Limb (tissue), 2 donors: ENCODE measurements at regions not wholly inside any gene's neighbourhood (a gene's known extent, or its start where the extent isn't known, plus 50 kb on each side); places are given as distances from the start of the nearest gene placed in this dataset.

Experiments used
- DNase-seq, 2 donors: peaks; one replicate each; pipeline ENCODE4 v3.0.0-alpha.2; 2016; ENCODE audit errors: extremely low spot score in 2 of 2

DNA sequence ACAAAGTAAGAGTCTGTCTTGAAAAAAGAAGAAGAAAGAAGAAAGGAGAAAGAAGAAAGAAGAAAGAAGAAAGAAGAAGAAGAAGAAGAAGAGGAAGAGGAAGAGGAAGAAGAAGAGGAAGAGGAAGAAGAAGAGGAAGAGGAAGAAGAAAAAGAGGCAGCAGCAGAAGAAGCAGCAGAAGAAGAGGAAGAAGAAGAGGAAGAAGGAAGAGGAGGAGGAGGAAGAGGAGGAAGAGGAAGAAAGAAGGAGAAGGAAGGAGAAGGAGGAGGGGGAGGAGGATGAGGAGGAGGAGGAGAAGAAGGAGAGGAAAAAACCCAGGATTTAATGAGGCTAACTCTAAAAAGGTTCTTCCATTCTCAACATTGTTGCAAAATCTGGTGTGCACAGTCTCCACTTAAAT is 95.4 kb upstream of the PDE10A start:
- DNase-seq = no peak

DNA sequence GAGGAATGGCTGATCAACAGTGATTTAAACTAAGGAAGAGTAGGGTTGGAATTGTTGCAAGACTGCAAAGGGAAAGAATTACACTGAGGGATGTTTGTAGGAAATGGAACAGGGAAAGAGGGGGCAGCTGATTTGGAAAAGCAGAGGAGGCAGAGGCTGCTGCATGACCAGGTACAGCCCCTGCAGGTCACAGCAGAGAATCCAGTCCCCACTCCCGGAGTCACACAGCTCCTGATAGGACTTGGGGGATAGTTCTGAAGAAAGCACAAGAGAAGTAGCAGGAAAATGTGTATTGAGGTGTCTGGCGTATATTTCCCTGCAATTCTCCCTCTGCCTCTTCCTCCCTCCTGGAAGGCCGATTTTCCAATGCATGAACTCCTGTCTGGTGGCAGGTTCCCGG is 92.5 kb upstream of the PDE10A start:
- DNase-seq = no peak

DNA sequence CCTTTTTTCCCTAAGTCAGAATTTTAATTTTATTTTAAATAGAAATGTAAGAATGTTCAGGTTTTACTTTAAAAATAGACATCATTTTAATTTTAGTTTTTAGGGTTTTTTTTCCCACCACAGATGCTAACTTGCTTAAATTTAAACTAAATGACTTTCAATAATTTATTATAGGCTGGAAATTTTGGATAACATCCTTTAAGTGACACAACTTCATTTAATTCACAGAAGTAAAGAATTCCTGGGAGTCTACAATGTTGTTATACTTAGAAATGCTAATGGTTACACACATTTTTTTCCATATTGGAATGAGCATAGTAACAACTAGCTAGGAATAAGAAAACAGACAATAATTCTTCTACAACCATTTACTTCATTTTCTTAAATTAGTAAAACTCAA is 90.5 kb upstream of the PDE10A start:
- DNase-seq = no peak

DNA sequence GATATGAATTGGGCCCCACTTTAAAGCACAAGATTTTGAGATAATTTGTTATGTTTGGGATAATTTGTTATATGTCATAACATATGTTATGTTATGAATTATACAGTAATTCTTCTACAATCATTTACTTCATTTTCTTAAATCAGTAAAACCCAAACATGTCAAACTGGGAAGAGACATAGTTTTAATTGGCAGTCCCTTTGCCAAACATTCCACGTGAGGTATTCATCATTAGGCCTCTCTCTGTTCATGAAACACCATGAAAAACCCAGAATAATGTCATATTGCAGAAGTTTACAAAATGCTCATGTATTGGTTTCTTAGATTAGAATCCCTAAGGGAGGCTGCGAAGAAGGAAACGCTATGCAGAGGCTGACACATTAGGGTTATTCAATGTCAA is 89.4 kb upstream of the PDE10A start:
- no peak for DNase-seq

DNA sequence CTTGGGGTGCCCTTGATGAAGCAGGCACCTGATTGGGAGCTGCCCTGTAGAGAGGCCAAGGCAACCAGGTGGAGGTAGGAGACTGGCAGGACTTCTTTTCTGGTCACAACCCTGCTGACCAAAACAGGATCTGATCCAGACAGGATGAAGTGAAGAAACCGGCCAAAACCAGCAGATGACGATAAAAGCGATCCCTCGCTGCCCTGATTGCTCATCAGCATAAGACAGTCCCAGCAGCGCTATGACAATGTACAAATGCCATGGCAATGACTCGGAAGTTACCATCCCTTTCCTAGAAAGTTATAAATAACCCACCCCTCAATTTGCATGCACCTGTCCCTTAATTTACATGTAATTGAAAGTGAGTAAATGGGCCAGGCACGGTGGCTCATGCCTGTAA is 88.4 kb upstream of the PDE10A start:
- no peak for DNase-seq

DNA sequence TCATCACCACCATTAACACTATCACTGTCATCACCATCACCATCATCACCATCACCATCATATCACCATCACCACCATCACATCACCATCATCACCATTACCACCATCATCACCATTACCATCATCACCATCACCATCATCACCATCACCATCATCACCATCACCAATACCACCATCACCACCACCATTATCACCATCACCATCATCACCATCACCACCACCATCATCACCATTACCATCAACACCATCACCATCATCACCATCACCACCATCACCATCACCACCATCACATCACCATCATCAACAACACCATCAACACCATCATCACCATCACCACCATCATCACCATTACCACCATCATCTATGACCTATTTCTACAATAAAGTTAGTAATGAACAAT is 86.1 kb upstream of the PDE10A start:
- DNase-seq = no peak

DNA sequence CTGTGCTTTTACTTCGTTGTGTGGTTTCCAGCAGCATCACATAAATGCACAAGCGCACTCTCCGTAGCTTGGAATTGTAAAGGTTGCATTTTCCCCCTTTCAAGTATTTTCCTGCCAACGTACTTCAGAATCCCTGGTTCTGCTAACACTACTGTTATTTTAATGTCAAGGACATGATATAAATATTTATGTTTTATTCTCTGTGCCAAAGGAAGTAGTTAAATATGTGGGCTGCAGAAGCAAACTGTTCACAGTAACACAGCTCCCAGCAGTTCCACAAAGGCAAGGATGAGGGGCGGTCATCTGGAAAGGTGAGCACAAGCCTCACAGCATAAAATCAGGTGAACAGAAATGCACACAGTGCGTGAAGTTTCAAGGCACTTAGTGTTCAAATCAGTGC is 85.3 kb upstream of the PDE10A start:
- DNase-seq = no peak

DNA sequence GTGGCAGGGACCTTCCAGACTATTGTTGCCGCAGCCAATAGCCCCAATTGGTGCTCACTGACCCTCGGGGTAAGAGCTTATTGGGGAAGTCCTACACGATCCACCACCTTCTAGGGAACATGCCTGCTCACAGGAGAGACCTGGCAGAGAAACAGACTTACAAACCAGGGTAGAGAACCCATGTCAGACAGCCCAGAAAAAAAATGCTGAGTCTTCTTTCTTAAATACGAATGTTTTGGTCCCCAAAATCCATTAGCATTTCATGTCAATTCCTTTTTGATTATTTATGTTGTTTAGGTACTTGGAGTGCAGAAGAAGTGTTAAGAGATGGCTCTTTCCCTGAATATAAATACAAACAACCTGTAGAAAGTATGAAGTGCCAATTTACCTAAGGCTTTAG is 84.9 kb upstream of the PDE10A start:
- DNase-seq = no peak

DNA sequence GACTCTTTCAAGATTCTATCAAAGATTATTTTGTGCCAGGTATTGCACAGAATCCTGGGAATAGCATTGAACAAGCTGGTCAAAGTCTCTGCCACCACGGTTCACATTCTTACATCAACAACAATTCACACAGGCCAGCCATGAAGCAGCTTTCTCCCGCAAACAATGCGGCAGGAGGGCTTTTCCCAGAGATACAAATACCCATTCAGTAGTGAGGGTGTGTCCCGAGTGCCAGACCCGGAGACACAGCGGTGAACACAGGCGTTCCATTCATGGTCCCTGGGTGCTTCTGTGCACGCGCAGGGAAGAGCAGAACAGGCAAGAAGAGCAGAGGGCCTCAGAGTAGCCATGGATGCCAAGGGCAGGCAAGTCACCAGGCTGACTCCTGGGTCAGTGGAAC is 83.3 kb upstream of the PDE10A start:
- DNase-seq = no peak

DNA sequence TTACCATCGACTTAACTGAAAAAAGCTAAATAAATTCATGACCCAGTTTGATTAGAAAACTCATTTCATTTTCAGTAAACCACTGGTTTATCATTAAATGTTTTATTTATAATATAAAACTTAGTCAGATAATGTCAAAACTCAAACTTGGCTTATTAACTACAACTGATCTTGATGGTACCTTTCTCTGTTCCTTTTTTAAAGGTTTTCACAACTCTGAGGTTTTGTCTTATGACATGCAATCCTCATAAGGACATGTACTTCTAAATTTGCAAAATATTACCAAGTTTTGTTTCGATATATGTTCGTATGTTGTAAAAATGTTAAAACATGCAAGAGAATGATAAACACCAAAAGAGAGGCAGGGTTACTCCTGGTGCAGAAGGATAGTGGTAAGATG is 82.5 kb upstream of the PDE10A start:
- no peak for DNase-seq

DNA sequence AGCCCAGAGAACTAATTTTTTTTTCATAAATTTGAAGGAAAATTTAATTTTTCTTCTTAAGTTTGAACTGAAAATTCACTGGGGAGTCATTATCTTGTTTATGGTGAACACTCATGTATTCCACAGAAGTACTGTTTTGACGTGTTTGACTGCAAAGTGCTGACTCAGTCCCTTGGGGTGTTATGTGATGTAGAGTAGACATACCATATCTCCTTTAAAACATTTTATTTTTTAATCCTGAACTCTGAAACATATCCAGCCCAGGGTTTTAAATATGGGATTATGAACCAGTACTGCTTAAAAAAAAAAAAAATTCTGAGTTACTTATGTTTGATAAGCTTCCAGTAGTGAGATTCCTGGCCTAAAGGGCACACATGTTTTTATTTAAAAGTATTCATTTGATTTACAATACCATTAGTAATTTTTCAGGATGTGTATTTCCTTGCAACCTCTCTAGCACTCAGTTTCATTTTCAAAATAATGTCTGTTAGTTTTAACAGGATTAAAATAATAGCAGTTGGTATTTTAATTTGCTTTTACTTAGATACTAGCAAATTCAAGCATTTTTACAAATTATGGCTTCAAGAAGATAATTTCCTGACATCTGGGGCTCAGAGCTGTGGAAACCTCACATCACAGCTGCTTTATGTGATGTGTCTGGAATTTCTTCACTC is 81.7 kb upstream of the PDE10A start:
- no peak for DNase-seq

DNA sequence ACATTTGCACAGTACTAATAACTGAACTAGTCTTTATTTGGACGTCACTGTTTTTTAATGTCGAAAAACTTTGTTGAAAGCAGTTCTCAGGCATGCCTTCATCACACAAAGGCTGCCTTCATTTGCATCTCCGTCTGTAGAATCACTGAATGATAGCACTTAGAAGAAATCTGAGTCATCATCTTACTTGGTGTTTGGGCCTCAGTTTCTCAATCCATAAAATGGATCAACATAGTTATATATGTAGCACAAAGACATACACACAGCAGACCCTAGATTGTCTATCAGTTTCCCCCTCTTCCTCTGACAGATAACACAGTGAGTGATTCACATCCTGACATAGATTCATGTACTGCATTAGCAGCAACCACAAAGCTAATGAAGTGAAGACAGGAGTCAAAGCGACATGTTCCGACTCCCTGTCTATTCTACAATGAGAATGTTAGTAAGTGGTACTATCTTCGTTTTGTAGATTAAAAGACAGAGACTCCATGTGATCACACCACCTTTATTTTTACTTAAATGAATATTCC is 80.4 kb upstream of the PDE10A start:
- DNase-seq = no peak

DNA sequence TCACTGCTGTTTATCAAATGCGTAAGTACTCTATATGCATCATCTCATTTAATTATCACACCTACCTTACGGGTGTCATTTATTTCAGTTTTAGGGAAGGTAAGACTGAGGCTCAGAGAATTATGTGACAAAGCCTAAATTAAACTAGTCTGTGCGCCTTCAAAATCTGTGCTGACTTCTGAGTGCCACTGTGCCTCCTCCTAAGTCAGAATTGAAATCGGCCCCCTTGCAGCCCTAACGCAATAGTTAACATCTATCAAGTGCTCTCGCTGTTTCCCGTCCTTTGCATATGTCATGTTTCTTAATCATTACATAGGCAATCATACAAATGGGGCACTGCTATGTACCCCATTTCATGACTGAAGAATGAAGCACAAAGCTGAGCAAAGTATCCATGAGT is 79.0 kb upstream of the PDE10A start:
- DNase-seq = no peak

DNA sequence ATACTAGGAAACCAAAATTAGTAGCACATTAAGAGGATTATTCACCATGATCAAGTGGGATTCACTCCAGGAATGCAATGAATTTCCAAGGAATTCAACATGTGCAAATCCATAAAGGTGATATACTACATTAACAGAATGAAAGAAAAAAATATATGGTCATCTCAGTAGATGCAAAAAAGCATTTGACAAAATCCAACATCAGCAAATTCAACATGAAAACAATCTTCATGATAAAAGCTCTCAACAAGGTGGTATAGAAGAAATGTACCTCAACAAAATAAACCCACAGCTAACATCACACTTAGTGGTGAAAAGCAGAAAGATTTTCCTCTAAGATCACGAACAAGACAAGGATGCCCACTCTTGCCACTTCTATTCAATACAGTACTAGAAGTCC is 74.4 kb upstream of the PDE10A start:
- no peak for DNase-seq

DNA sequence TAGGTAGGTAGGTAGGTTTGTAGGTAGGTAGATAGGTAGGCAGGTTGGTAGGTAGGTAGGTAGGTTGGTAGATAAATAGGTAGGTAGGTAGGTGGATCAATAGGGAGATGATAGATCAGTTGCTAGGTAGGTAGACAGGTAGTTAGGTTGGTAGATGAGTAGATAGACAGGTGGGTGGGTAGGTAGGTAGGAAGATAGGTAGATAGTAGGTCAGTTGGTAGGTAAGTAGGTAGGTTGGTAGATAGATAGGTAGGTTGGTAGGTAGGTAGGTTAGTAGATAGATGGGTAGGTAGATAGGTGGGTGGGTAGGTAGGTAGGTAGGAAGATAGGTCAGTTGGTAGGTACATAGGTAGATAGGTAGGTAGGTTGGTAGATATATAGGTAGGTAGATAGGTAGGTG is 72.0 kb upstream of the PDE10A start:
- DNase-seq = no peak

DNA sequence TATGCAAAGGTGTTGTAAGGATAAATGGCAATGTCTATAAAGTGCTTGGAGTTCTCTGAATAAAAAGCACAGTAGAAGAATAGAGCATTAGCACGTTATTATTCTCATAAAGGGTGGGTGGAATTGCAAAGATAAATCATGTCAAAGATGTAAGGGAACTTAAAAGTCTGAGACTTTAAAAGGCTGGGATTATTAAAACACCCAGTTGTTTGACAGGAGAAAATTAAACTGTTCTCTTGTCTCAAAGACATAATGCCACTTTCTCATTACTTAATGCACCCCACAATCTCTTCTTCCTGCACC is 70.4 kb upstream of the PDE10A start:
- DNase-seq = no peak

DNA sequence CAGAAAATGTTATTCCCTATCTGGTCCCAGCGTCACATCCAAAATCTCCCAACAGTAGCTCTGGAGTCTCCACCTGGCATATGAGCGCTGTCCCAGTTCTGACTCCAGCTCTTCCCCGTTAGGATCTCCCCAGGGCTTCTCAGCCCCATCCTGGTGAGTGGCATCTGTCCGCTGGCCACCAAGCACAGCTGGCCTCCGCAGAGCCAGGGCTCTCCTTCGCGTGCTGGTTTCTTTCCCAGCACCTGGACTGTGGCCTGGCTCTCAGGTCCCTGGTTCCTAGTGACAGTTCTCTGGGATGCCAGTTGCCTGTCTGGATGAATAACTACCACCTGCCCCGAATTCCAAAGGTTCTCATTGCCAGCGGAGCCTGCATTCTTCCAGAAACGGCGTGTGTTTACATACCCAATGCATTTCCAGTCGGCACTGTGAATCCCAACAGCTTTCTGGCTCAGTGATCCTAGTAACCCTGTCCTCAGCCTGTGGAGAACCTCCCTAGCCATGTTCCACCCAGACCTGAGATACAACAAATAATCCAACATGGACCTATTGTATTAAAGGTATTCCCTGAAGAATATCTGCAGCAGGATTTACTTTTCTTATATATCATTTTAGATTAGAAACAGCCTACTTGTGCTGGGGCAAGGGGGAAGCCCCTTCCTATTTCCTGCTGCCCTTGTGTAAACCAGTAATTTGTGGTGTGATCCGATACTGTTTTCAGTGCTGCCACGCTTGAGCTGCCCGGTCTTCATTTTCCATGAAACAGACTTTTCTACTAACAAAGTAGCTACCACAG is 69.9 kb upstream of the PDE10A start:
- DNase-seq = no peak

DNA sequence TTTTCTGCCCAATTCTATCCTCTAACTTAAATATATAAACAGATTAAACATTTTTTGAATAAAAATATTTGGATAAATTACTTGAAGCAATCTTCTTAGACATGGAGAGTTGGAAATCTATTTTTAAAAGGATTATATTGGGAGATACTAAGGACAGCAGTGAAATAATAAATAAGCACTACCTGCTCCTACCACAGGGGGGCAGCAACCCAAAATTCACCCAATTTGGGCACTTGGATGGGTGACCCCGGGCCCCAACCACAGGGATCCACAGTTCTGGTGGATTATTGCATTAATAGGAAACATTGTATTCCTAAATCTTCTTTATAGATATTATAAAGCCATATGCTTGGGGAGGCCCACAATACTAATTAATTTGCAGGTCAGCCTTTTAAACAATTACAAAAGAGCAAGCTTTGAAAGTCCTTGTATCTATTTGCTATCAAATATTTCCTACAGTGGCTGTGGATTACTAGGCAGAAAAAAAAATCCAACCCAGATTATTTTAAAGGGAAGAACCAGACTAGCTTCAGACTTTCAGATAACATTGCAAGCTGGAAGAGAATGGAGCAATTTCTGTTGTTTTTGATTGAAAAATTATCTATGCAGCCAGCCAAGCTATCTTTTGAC is 66.4 kb upstream of the PDE10A start:
- DNase-seq = no peak

DNA sequence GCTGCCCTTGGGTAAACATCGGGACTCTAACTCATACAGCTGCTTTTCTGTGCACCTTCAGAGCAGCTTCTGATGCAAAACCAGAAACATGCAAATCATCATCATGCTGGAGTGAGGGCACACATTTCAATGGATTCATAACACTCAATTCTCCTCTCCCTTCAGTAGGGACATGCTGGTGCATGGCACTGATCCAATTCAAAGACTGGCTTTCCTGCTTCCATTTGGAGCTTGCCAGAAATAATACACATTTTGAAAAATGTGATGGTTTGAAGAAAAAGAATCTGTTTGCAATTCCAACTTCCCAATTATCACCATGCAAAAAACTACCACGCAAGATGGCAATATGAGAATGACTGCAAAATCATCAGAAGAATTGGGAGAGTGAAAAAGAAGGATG is 65.2 kb upstream of the PDE10A start:
- DNase-seq = no peak

DNA sequence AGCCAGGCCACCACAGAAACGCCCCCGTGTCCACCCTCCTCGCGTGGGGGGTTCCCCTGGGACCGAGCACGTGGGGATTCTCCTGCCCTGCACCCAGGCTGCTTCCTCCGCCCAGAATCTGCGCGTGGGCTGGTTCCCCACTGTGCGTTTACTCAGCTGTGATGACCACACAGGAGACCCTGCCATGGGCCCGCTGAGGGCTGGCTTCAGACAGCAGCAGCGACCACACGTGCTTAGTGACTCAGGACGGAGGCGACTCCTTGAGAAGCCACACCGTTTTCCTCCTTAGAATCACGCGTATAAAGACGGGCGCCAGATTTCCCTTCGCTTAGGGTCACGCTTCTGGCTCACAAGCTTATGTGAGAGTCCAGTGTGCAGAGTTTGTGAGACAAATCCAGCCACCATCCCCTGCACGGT is 63.9 kb upstream of the PDE10A start:
- DNase-seq = no peak

DNA sequence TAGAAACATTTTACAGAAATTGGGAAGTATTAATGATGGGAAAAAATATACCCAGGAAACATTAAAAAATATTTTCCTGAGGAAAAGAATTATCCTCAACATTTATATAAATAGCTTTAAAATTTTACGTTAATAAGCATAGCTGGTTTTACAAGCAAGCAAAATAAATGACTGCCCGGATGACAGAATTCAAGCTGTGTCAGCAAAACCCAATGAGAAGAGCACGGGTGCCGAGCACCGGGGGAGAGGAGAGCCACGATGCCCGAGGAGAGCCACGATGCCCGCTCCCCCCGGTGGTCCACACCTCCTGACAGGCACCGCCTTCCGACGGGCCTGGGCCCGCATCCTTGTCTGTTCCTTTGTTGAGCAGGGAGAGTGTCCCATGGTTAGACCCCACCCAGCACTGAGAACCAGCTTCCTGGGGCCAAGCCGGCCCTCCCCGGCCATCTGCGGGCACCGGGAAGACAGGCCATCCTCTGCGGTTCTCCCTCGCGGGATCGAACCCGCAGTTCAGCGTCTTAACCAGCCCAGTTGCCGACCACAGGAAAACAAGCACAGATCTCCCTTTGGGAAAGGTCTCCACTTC is 63.3 kb upstream of the PDE10A start:
- no peak for DNase-seq

DNA sequence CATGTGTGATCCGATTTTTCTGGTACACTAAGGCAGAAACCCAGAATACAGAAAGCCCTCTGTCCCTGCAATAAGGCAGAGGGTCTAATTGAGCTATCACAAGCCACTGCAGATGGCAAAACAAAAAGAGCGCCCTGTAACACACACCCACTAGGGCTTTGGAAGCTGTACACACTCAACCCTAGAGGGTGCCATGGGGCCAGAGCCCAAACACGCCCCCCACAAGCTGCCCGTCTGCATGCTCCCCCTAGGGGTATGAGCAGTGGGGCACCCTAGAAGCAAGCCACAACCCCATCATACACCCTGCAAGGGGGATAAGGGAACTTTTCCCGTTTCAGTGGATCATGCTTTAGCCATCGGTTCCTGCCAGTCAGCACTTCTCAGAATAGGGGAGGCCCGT is 62.2 kb upstream of the PDE10A start:
- DNase-seq = no peak

DNA sequence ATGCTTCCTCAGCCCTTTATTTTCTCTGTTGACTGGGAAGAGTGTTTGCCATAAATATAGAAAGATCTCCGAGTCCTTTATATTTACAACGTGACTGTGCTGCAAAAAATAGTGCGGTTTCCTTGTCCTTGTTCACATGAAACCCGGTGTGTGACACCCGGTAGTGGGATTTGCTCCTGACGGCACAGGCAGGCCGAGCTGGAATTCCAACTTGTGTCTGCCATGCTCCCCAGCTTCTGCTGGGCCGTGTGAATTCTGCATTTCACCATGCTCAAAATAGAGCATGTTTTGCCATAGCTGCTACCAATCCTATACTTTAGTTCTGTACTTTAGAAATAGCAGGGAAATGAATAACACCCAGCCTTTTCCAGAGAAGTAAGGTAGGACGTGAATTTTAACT is 60.3 kb upstream of the PDE10A start:
- DNase-seq = no peak
